Activated B cell treated with CpG ODN at 0.5 μM for 24 hours (primary cell): ENCODE measurements at regions not wholly inside any gene's neighbourhood (a gene's known extent, or its start where the extent isn't known, plus 50 kb on each side); places are given as distances from the start of the nearest gene placed in this dataset.

Source experiments
- ATAC-seq: fragments of 200-7000 bp; cut with Tn5 transposase; one replicate; pipeline ENCODE4 v1.10.0; 2021; ENCODE audit warnings: low read depth, mild to moderate bottlenecking, moderate library complexity
- CTCF ChIA-PET: fragments of 350-600 bp; sonication (Branson Sonifier 250); formaldehyde crosslinking; loops from one replicate; lab custom pipeline; 2021; ENCODE audit warnings: antibody characterized with exemption; lab: Charles Lee
- POLR2A ChIA-PET: fragments of 350-600 bp; sonication (Branson Sonifier 250); formaldehyde crosslinking; loops from one replicate; lab custom pipeline; 2021; ENCODE audit warnings: antibody characterized with exemption; lab: Charles Lee
- DNase-seq: peaks from one replicate; pipeline ENCODE4 v3.0.0; 2022
- H3K27ac Mint-ChIP-seq: one replicate; pipeline ENCODE4 v1.8.0; 2020; ENCODE audit warnings: mixed read lengths
- H3K27me3 Mint-ChIP-seq: one replicate; pipeline ENCODE4 v1.8.0; 2021; ENCODE audit warnings: mixed read lengths
- H3K36me3 Mint-ChIP-seq: one replicate; pipeline ENCODE4 v1.8.0; 2021; ENCODE audit warnings: low read depth, mixed read lengths
- H3K4me1 Mint-ChIP-seq: one replicate; pipeline ENCODE4 v1.8.0; 2021; ENCODE audit warnings: mixed read lengths
- H3K4me3 Mint-ChIP-seq: one replicate; pipeline ENCODE4 v1.8.0; 2020; ENCODE audit warnings: mild to moderate bottlenecking, mixed read lengths
- H3K9me3 Mint-ChIP-seq: one replicate; pipeline ENCODE4 v1.8.0; 2020; ENCODE audit warnings: mixed read lengths
- CTCF ChIP-seq: fragments of 200-600 bp; IDR thresholded peaks from one replicate; pipeline ENCODE4 v1.8.0; 2022; ENCODE audit warnings: antibody characterized with exemption, mild to moderate bottlenecking
- intact Hi-C: fragments of 100-400 bp; cut with micrococcal nuclease; formaldehyde crosslinking; loops from one replicate; pipeline ENCODE4 v1.15.1; 2024

GRCh38 chr4:66204534-66205247 is 534.4 kb upstream of the EPHA5 start:
- Mint-ChIP-seq H3K4me3 (no peak overlapping the region), H3K27me3 (no peaks in the 10 kb centered on the region), H3K36me3 (no peaks in the 10 kb centered on the region), H3K9me3 (peaks cover 6% of the 10 kb centered on the region), H3K4me1 (no peaks in the 10 kb centered on the region), H3K27ac (no peak overlapping the region)
- TF ChIP-seq CTCF, result no peak
- CTCF ChIA-PET, result no interaction called here
- POLR2A ChIA-PET, result no interaction called here
- intact Hi-C loops, result no loop called here
- ATAC-seq (no peak), DNase-seq (no peak)

- Mint-ChIP-seq H3K9me3 (peaks cover 2% of the 10 kb centered on the region), H3K4me3 (no peak overlapping the region), H3K36me3 (no peaks in the 10 kb centered on the region), H3K27ac (no peak overlapping the region), H3K27me3 (no peaks in the 10 kb centered on the region), H3K4me1 (no peaks in the 10 kb centered on the region)
- DNase-seq (no peak), ATAC-seq (no peak)
- ChIA-PET CTCF (no interaction called here), POLR2A (no interaction called here)
- no peak for TF ChIP-seq CTCF
- intact Hi-C loops, result no loop called here
Observed at GRCh38 chr4:66202870-66203269, 532.6 kb upstream of the EPHA5 start.

- no peak overlapping the region for H3K27ac Mint-ChIP-seq
- H3K9me3 Mint-ChIP-seq, result peaks cover 4% of the 10 kb centered on the region
- CTCF ChIA-PET, result no interaction called here
- TF ChIP-seq CTCF, result no peak
- no peaks in the 10 kb centered on the region for H3K4me1 Mint-ChIP-seq
- no peaks in the 10 kb centered on the region for H3K27me3 Mint-ChIP-seq
- DNase-seq (no peak), ATAC-seq (no peak)
- POLR2A ChIA-PET, result no interaction called here
- H3K4me3 Mint-ChIP-seq, result no peak overlapping the region
- H3K36me3 Mint-ChIP-seq, result no peaks in the 10 kb centered on the region
- intact Hi-C loops, result no loop called here
Observed at GRCh38 chr4:66197451-66197850, 527.2 kb upstream of the EPHA5 start.

GRCh38 chr4:66193487-66193886 is 523.2 kb upstream of the EPHA5 start:
- intact Hi-C loops, result no loop called here
- H3K27ac Mint-ChIP-seq, result no peak overlapping the region

GRCh38 chr4:66187175-66187720 is 517.0 kb upstream of the EPHA5 start:
- Mint-ChIP-seq H3K27me3 (no peaks in the 10 kb centered on the region), H3K36me3 (no peaks in the 10 kb centered on the region), H3K4me3 (no peak overlapping the region), H3K27ac (no peak overlapping the region), H3K4me1 (no peaks in the 10 kb centered on the region), H3K9me3 (no peaks in the 10 kb centered on the region)
- no peak for DNase-seq
- POLR2A ChIA-PET, result no interaction called here
- intact Hi-C loops, result no loop called here
- ATAC-seq, result no peak
- CTCF ChIA-PET, result no interaction called here
- no peak for TF ChIP-seq CTCF

More at GRCh38 chr4:66193487-66193886, 523.2 kb upstream of the EPHA5 start:
- Mint-ChIP-seq H3K4me3 (no peak overlapping the region), H3K27me3 (no peaks in the 10 kb centered on the region), H3K9me3 (peaks cover 1% of the 10 kb centered on the region), H3K4me1 (no peaks in the 10 kb centered on the region), H3K36me3 (no peaks in the 10 kb centered on the region)
- no peak for TF ChIP-seq CTCF
- ChIA-PET POLR2A (no interaction called here), CTCF (no interaction called here)
- ATAC-seq, result no peak
- no peak for DNase-seq
